ENCODE measurements at regions not wholly inside any gene's neighbourhood (a gene's known extent, or its start where the extent isn't known, plus 50 kb on each side); places are given as distances from the start of the nearest gene placed in this dataset.
"Not testable (repeated sequence)": the region's sequence is repeated elsewhere in the genome, so short reads cannot be mapped to it uniquely, and the experiment has no call there.

- Histone ChIP-seq H2AFZ (ENCODE audit: control insufficient read depth, low read length) (no peak overlapping the region), H3K27me3 (ENCODE audit: control insufficient read depth, extremely low read depth, insufficient read depth, low read length) (no peaks in the 10 kb centered on the region), H3K9me3 (ENCODE audit: control insufficient read depth, low read depth, low read length) (no peaks in the 10 kb centered on the region), H4K20me1 (ENCODE audit: control insufficient read depth, extremely low read depth, insufficient read depth, low read length) (no peaks in the 10 kb centered on the region), H3K4me3 (ENCODE audit: control insufficient read depth in 2 of 3, extremely low read depth in 1 of 3, insufficient read depth in 2 of 3, low read depth in 1 of 3, low read length in 3 of 3) (no peak overlapping the region), H3K36me3 (ENCODE audit: control insufficient read depth in 2 of 2, extremely low read depth in 1 of 2, insufficient read depth in 2 of 2, low read length in 2 of 2) (no peaks in the 10 kb centered on the region), H3K9me1 (ENCODE audit: control insufficient read depth, extremely low read depth, insufficient read depth, low read length) (no peaks in the 10 kb centered on the region), H3K9ac (ENCODE audit: control insufficient read depth, extremely low read depth, insufficient read depth, low read length) (no peak overlapping the region), H3K4me1 (ENCODE audit: control insufficient read depth, extremely low read depth, insufficient read depth, low read length) (no peaks in the 10 kb centered on the region), H3K79me2 (ENCODE audit: control insufficient read depth, insufficient read depth, low read length) (no peaks in the 10 kb centered on the region), H3K4me2 (ENCODE audit: control insufficient read depth, extremely low read depth, insufficient read depth, low read depth, low read length) (no peak overlapping the region), H3K27ac (ENCODE audit: control insufficient read depth, insufficient read depth, low read length) (no peak overlapping the region)
- FAIRE-seq (no peak), DNase-seq (ENCODE audit: low read depth, low spot score) (no peak)
- dilution Hi-C loops (cut with MboI; ENCODE audit: extremely low pct_ligation_motif_present, low sequenced_read_pairs) = no loop called here
- TF ChIP-seq EZH2 (IDR thresholded peaks at IDR 0.05; ENCODE audit: low read length) (no peak), CTCF (optimal IDR thresholded peaks at IDR 0.05 in 1 of 3, IDR thresholded peaks at IDR 0.05 in 1 of 3, conservative IDR thresholded peaks at IDR 0.05 in 1 of 3; ENCODE audit: extremely low read depth in 1 of 3, insufficient read depth in 2 of 3, low read length in 3 of 3) (no peak)
Observed at GRCh38 chr6:93639126-93639525, 219.8 kb upstream of the EPHA7 start.

- H4K20me1 ChIP-seq (ENCODE audit: control insufficient read depth, extremely low read depth, insufficient read depth, low read length); FAIRE-seq; dilution Hi-C loops (cut with MboI; ENCODE audit: extremely low pct_ligation_motif_present, low sequenced_read_pairs): not testable (repeated sequence)
Observed at GRCh38 chr6:93636987-93637664, 217.8 kb upstream of the EPHA7 start.

GRCh38 chr6:93624408-93624807, 205.0 kb upstream of the EPHA7 start:
- Histone ChIP-seq H3K27ac (ENCODE audit: control insufficient read depth, insufficient read depth, low read length) (no peak overlapping the region), H4K20me1 (ENCODE audit: control insufficient read depth, extremely low read depth, insufficient read depth, low read length) (no peaks in the 10 kb centered on the region), H3K4me1 (ENCODE audit: control insufficient read depth, extremely low read depth, insufficient read depth, low read length) (no peaks in the 10 kb centered on the region), H3K4me2 (ENCODE audit: control insufficient read depth, extremely low read depth, insufficient read depth, low read depth, low read length) (no peak overlapping the region), H3K36me3 (ENCODE audit: control insufficient read depth in 2 of 2, extremely low read depth in 1 of 2, insufficient read depth in 2 of 2, low read length in 2 of 2) (no peaks in the 10 kb centered on the region), H3K4me3 (ENCODE audit: control insufficient read depth in 2 of 3, extremely low read depth in 1 of 3, insufficient read depth in 2 of 3, low read depth in 1 of 3, low read length in 3 of 3) (no peak overlapping the region), H3K27me3 (ENCODE audit: control insufficient read depth, extremely low read depth, insufficient read depth, low read length) (no peaks in the 10 kb centered on the region), H3K9me3 (ENCODE audit: control insufficient read depth, low read depth, low read length) (no peaks in the 10 kb centered on the region), H3K79me2 (ENCODE audit: control insufficient read depth, insufficient read depth, low read length) (no peaks in the 10 kb centered on the region), H3K9ac (ENCODE audit: control insufficient read depth, extremely low read depth, insufficient read depth, low read length) (no peak overlapping the region), H2AFZ (ENCODE audit: control insufficient read depth, low read length) (no peak overlapping the region), H3K9me1 (ENCODE audit: control insufficient read depth, extremely low read depth, insufficient read depth, low read length) (no peaks in the 10 kb centered on the region)
- dilution Hi-C loops (cut with MboI; ENCODE audit: extremely low pct_ligation_motif_present, low sequenced_read_pairs) = no loop called here
- no peak for DNase-seq (ENCODE audit: low read depth, low spot score)
- no peak for TF ChIP-seq EZH2 (IDR thresholded peaks at IDR 0.05; ENCODE audit: low read length)
- no peak for TF ChIP-seq CTCF (optimal IDR thresholded peaks at IDR 0.05 in 1 of 3, IDR thresholded peaks at IDR 0.05 in 1 of 3, conservative IDR thresholded peaks at IDR 0.05 in 1 of 3; ENCODE audit: extremely low read depth in 1 of 3, insufficient read depth in 2 of 3, low read length in 3 of 3)
- no peak for FAIRE-seq

More at GRCh38 chr6:93636987-93637664, 217.8 kb upstream of the EPHA7 start:
- H3K9ac ChIP-seq (ENCODE audit: control insufficient read depth, extremely low read depth, insufficient read depth, low read length); H3K9me1 ChIP-seq (ENCODE audit: control insufficient read depth, extremely low read depth, insufficient read depth, low read length); H3K27me3 ChIP-seq (ENCODE audit: control insufficient read depth, extremely low read depth, insufficient read depth, low read length); H3K9me3 ChIP-seq (ENCODE audit: control insufficient read depth, low read depth, low read length); H3K27ac ChIP-seq (ENCODE audit: control insufficient read depth, insufficient read depth, low read length); H3K4me1 ChIP-seq (ENCODE audit: control insufficient read depth, extremely low read depth, insufficient read depth, low read length); H2AFZ ChIP-seq (ENCODE audit: control insufficient read depth, low read length); H3K79me2 ChIP-seq (ENCODE audit: control insufficient read depth, insufficient read depth, low read length); DNase-seq (ENCODE audit: low read depth, low spot score); H3K4me2 ChIP-seq (ENCODE audit: control insufficient read depth, extremely low read depth, insufficient read depth, low read depth, low read length); H3K36me3 ChIP-seq (ENCODE audit: control insufficient read depth in 2 of 2, extremely low read depth in 1 of 2, insufficient read depth in 2 of 2, low read length in 2 of 2); H3K4me3 ChIP-seq (ENCODE audit: control insufficient read depth in 2 of 3, extremely low read depth in 1 of 3, insufficient read depth in 2 of 3, low read depth in 1 of 3, low read length in 3 of 3): not testable (repeated sequence)
